Neural progenitor cell (in vitro differentiated cells): ENCODE measurements at regions not wholly inside any gene's neighbourhood (a gene's known extent, or its start where the extent isn't known, plus 50 kb on each side); places are given as distances from the start of the nearest gene placed in this dataset.

ENCODE experiments used
- CTCF ChIP-seq: fragments of 200-600 bp; sonication (generic); IDR thresholded peaks from 2 replicates; pipeline ENCODE4 v1.5.1; 2017; ENCODE audit warnings: antibody characterized with exemption, mild to moderate bottlenecking
- EZH2 ChIP-seq: fragments of 200-600 bp; sonication (generic); IDR thresholded peaks from 2 replicates; pipeline ENCODE4 v1.6.1; 2017; ENCODE audit warnings: antibody characterized with exemption, mild to moderate bottlenecking, moderate library complexity

GRCh38 chr6:167505199-167505598 lies 180.3 kb downstream of the TTLL2 start:
- TF ChIP-seq CTCF (no peak), EZH2 (no peak)
